SK-MEL-5 (cell line): ENCODE measurements at regions not wholly inside any gene's neighbourhood (a gene's known extent, or its start where the extent isn't known, plus 50 kb on each side); places are given as distances from the start of the nearest gene placed in this dataset.

Experiments used
- DNase-seq: peaks from one replicate; pipeline ENCODE4 v3.0.0-alpha.2; 2016; ENCODE audit warnings: low read depth, low spot score
- in situ Hi-C: cut with HindIII; loops from 2 replicates; pipeline ENCODE4 v1.10.0; 2016; ENCODE audit warnings: low sequenced_read_pairs, high pct_unique_total_duplicates, low pct_unique_long_range_greater_than_20kb

- no peak for DNase-seq
- in situ Hi-C loops = no loop called here
Measured at GRCh38 chr17:72204742-72205141, 83.9 kb downstream of the SOX9 start.

GRCh38 chr17:72205357-72205756 is 84.5 kb downstream of the SOX9 start:
- in situ Hi-C loops = no loop called here
- DNase-seq = no peak

- DNase-seq = no peak
- in situ Hi-C loops = no loop called here
Measured at GRCh38 chr17:72205822-72206221, 85.0 kb downstream of the SOX9 start.

- in situ Hi-C loops = no loop called here
- no peak for DNase-seq
Measured at GRCh38 chr17:72206376-72206775, 85.6 kb downstream of the SOX9 start.

- no peak for DNase-seq
- in situ Hi-C loops = no loop called here
Measured at GRCh38 chr17:72208832-72209231, 88.0 kb downstream of the SOX9 start.

GRCh38 chr17:72212041-72212440 is 91.2 kb downstream of the SOX9 start:
- in situ Hi-C loops = no loop called here
- no peak for DNase-seq

- in situ Hi-C loops = no loop called here
Measured at GRCh38 chr17:72215490-72215889, 94.7 kb downstream of the SOX9 start.

GRCh38 chr17:72215928-72216327 is 95.1 kb downstream of the SOX9 start:
- no peak for DNase-seq
- in situ Hi-C loops = no loop called here

More at GRCh38 chr17:72215490-72215889, 94.7 kb downstream of the SOX9 start:
- DNase-seq = no peak

GRCh38 chr17:72219137-72219823 is 98.5 kb downstream of the SOX9 start:
- in situ Hi-C loops = no loop called here
- no peak for DNase-seq

- no peak for DNase-seq
- in situ Hi-C loops = no loop called here
Measured at GRCh38 chr17:72219824-72220493, 99.1 kb downstream of the SOX9 start.

GRCh38 chr17:72222661-72223380 is 102.0 kb downstream of the SOX9 start:
- no peak for DNase-seq
- in situ Hi-C loops = no loop called here

GRCh38 chr17:72223866-72224291 is 103.1 kb downstream of the SOX9 start:
- in situ Hi-C loops = no loop called here
- no peak for DNase-seq

GRCh38 chr17:72226322-72226721 is 105.5 kb downstream of the SOX9 start:
- in situ Hi-C loops = no loop called here

GRCh38 chr17:72233986-72234385 is 113.2 kb downstream of the SOX9 start:
- in situ Hi-C loops = no loop called here
- no peak for DNase-seq

More at GRCh38 chr17:72226322-72226721, 105.5 kb downstream of the SOX9 start:
- no peak for DNase-seq

GRCh38 chr17:72234985-72235384 is 114.2 kb downstream of the SOX9 start:
- DNase-seq = no peak
- in situ Hi-C loops = no loop called here

GRCh38 chr17:72236980-72237633 is 116.3 kb downstream of the SOX9 start:
- DNase-seq = no peak
- in situ Hi-C loops = no loop called here

- in situ Hi-C loops = no loop called here
Measured at GRCh38 chr17:72238157-72238673, 117.4 kb downstream of the SOX9 start.

GRCh38 chr17:72239548-72239947 is 118.7 kb downstream of the SOX9 start:
- in situ Hi-C loops = no loop called here
- DNase-seq = no peak

More at GRCh38 chr17:72238157-72238673, 117.4 kb downstream of the SOX9 start:
- DNase-seq = no peak
